ENCODE measurements at regions not wholly inside any gene's neighbourhood (a gene's known extent, or its start where the extent isn't known, plus 50 kb on each side); places are given as distances from the start of the nearest gene placed in this dataset.
"Not testable (repeated sequence)": the region's sequence is repeated elsewhere in the genome, so short reads cannot be mapped to it uniquely, and the experiment has no call there.

DNA sequence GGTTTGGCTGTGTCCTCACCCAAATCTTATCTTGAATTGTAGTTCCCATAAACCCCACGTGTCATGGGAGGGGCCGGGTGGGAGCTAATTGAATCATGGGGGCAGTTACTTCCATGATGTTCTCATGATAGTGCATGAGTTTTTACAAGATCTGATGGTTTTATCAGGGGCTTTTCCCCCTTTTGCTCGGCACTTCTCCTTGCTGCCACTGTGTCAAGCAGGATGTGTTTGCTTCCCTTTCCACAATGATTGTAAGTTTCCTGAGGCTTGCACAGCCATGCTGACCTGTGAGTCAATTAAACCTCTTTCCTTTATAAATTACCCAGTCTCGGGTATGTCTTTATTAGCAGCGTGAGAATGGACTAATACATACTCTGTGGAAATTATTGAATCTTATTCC is 141.2 kb upstream of the MAGI2 start:
- DNase-seq (ENCODE audit: low read depth) = not testable (repeated sequence)

DNA sequence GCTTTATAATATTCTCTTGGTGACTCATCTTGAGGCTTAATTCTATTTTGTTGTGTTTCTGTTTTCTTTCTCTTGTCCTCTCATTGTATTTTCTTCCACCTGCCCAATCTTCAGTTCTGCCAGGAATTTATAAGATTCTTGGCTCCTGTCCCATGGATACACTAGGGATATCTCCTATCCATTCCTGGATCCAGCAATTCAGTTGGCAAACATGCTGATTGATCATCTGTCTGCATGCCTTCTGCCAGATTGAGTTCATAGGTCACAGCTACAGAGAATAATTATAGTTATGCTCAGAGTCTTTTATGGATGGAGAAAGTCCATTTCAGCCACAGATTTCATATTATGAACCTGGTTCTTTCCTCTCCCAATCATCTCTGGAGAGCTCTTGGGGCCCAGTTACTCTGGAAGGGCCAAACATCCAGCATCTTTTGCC is 140.4 kb upstream of the MAGI2 start:
- H3K9ac ChIP-seq (ENCODE audit: low read length) = no peak overlapping the region
- H3K9me3 ChIP-seq (ENCODE audit: control insufficient read depth, low read length) = no peaks in the 10 kb centered on the region
- H3K4me1 ChIP-seq (ENCODE audit: control insufficient read depth, insufficient read depth, low read length) = peaks cover 12% of the 10 kb centered on the region
- no peak for DNase-seq (ENCODE audit: low read depth)
- H3K4me3 ChIP-seq (ENCODE audit: low read length) = no peak overlapping the region
- no peaks in the 10 kb centered on the region for H3K36me3 ChIP-seq (ENCODE audit: control insufficient read depth, insufficient read depth, low read length, severe bottlenecking)
- H3K27me3 ChIP-seq (replicated peaks; ENCODE audit: control insufficient read depth, insufficient read depth, low read length) = no peaks in the 10 kb centered on the region

More for the DNA sequence above, 141.2 kb upstream of the MAGI2 start:
- not testable (repeated sequence) for H3K4me3 ChIP-seq (ENCODE audit: low read length); H3K27me3 ChIP-seq (replicated peaks; ENCODE audit: control insufficient read depth, insufficient read depth, low read length); H3K9ac ChIP-seq (ENCODE audit: low read length); H3K36me3 ChIP-seq (ENCODE audit: control insufficient read depth, insufficient read depth, low read length, severe bottlenecking); H3K9me3 ChIP-seq (ENCODE audit: control insufficient read depth, low read length)
- H3K4me1 ChIP-seq (ENCODE audit: control insufficient read depth, insufficient read depth, low read length) = peaks cover 12% of the 10 kb centered on the region

DNA sequence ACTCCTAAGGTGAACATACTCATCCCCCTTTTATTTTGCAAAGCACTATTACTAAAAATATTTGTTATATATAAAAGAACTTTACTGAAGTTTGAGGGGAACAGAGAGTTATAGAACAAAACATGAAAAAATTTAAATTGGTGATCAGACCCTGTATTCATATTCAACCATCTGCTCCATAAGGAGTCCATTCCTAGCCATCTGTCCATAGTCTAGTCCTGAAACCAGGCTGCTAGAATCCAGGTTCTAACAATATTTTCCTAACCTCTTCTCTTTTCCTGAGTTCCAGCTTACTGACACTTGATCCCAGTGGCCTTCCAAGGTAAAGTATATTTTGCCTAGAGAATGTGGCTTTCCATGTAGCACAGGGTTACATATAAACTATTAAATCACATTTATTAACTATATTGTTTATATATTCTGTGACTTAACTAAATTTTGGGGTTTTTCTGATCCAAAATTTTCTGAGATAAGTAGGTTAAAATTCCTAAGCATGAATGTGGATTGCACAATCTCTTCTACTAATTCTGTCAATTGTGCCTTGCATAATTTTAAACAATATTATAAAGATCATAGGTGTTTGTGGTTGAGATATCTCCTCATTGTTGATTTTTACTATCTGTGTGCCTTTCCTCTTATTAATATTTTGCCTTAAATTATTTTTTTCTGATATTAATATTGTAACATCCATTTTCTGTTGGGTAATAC is 137.6 kb upstream of the MAGI2 start:
- Histone ChIP-seq H3K9ac (ENCODE audit: low read length) (no peak overlapping the region), H3K4me1 (ENCODE audit: control insufficient read depth, insufficient read depth, low read length) (peaks cover 12% of the 10 kb centered on the region), H3K9me3 (ENCODE audit: control insufficient read depth, low read length) (no peaks in the 10 kb centered on the region), H3K36me3 (ENCODE audit: control insufficient read depth, insufficient read depth, low read length, severe bottlenecking) (no peaks in the 10 kb centered on the region), H3K4me3 (ENCODE audit: low read length) (no peak overlapping the region), H3K27me3 (replicated peaks; ENCODE audit: control insufficient read depth, insufficient read depth, low read length) (no peaks in the 10 kb centered on the region)
- peak; percentile 10 for DNase-seq (ENCODE audit: low read depth)

DNA sequence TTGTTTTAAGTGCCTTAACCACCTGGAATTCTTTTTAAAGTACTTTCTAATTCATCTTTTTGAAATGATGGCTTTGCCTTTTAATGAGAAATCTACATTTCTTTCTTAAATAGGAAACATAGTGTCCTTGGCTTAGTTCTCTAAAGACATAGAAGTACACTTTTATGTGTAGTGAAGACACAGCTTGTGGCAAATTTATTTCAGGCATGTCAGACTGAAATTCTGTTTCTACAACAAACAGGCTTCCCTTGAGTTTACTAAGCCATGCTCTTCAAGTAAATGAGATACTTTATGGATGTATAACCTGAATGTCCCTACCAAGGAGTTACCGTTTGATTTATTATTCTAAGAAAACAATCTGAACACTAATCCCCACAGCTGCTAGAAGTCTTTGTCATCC is 136.9 kb upstream of the MAGI2 start:
- no peaks in the 10 kb centered on the region for H3K27me3 ChIP-seq (replicated peaks; ENCODE audit: control insufficient read depth, insufficient read depth, low read length)

DNA sequence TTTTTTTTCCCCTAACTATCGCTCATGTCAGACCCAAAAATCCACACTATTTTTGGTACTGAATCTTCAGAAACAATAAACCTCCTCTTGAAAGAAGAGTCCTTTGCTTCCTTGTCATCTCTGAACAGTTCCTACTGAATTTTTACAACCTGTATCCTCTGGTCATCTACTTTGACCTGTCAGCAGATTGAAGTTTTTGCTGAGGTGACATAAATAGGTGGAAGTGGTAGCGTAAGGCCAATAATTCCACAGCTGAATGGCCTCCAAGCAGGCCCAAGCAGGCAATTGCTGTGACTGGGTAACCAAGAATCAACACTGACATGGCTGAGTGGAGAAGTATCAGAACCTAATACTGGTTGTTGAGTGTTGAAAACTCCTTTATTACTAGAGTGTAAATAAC is 117.4 kb upstream of the MAGI2 start:
- Histone ChIP-seq H3K4me1 (ENCODE audit: control insufficient read depth, insufficient read depth, low read length) (no peaks in the 10 kb centered on the region), H3K36me3 (ENCODE audit: control insufficient read depth, insufficient read depth, low read length, severe bottlenecking) (no peaks in the 10 kb centered on the region), H3K4me3 (ENCODE audit: low read length) (no peak overlapping the region), H3K27me3 (replicated peaks; ENCODE audit: control insufficient read depth, insufficient read depth, low read length) (no peaks in the 10 kb centered on the region), H3K9me3 (ENCODE audit: control insufficient read depth, low read length) (no peaks in the 10 kb centered on the region), H3K9ac (ENCODE audit: low read length) (no peak overlapping the region)
- no peak for DNase-seq (ENCODE audit: low read depth)

More for the DNA sequence above, 136.9 kb upstream of the MAGI2 start:
- no peaks in the 10 kb centered on the region for H3K9me3 ChIP-seq (ENCODE audit: control insufficient read depth, low read length)
- no peaks in the 10 kb centered on the region for H3K36me3 ChIP-seq (ENCODE audit: control insufficient read depth, insufficient read depth, low read length, severe bottlenecking)
- DNase-seq (ENCODE audit: low read depth) = no peak
- peaks cover 12% of the 10 kb centered on the region for H3K4me1 ChIP-seq (ENCODE audit: control insufficient read depth, insufficient read depth, low read length)
- no peak overlapping the region for H3K9ac ChIP-seq (ENCODE audit: low read length)
- no peak overlapping the region for H3K4me3 ChIP-seq (ENCODE audit: low read length)

DNA sequence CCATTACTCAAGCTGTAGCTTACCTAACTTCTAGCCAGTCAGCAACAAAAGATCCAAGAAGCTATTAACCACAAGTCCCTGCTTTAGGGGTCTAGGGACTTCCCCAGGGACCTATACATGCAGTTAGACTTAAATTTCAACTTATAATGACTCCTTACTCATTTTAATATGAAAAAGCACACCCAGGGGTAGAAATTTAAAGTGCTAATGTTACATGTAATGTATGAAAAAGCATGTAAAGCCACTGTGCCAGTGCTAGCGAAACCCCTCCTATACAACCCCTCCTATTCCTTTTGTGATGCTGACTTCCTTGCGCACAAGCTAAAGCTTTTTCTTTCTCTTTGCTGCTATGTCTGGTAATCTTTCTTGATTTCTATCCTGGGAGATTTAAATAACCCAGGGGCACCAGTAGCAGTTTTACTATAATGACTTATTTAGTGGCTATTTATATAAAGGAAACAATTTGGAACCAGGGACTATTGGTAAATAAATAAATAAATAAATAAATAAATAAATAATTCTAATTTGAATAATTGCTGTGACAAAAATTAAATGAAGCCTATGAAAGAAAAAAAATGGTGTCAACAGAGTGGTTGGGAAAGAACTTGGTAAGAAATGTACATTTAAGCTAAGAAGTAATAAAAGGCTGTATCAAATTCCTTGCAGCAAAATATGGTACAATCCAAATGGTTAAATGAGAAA is 110.5 kb upstream of the MAGI2 start:
- Histone ChIP-seq H3K4me3 (ENCODE audit: low read length) (no peak overlapping the region), H3K4me1 (ENCODE audit: control insufficient read depth, insufficient read depth, low read length) (peaks cover 5% of the 10 kb centered on the region), H3K9ac (ENCODE audit: low read length) (no peak overlapping the region), H3K27me3 (replicated peaks; ENCODE audit: control insufficient read depth, insufficient read depth, low read length) (no peaks in the 10 kb centered on the region), H3K36me3 (ENCODE audit: control insufficient read depth, insufficient read depth, low read length, severe bottlenecking) (no peaks in the 10 kb centered on the region), H3K9me3 (ENCODE audit: control insufficient read depth, low read length) (no peaks in the 10 kb centered on the region)
- DNase-seq (ENCODE audit: low read depth) = no peak

DNA sequence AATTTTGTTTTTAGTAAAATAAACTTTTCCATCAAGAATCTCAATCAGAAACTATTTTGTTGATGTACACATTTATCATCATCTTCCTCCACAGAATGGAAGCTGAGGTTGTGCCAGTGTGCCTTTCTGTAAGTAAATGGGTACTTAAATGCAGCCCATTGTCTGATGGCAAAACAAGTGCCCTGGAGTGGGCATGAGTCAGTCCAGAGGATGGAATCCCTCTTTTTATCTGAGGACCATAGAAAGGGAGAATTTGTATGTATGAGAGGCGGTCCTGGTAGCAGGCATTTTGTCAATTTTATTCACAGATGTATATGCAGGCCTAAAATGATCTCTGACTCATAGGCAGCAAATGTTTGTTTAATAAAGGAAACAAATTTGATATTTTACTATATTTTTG is 102.1 kb upstream of the MAGI2 start:
- Histone ChIP-seq H3K36me3 (ENCODE audit: control insufficient read depth, insufficient read depth, low read length, severe bottlenecking) (no peaks in the 10 kb centered on the region), H3K4me1 (ENCODE audit: control insufficient read depth, insufficient read depth, low read length) (peaks cover 16% of the 10 kb centered on the region), H3K4me3 (ENCODE audit: low read length) (no peak overlapping the region), H3K9ac (ENCODE audit: low read length) (no peak overlapping the region), H3K27me3 (replicated peaks; ENCODE audit: control insufficient read depth, insufficient read depth, low read length) (no peaks in the 10 kb centered on the region), H3K9me3 (ENCODE audit: control insufficient read depth, low read length) (no peaks in the 10 kb centered on the region)
- no peak for DNase-seq (ENCODE audit: low read depth)

DNA sequence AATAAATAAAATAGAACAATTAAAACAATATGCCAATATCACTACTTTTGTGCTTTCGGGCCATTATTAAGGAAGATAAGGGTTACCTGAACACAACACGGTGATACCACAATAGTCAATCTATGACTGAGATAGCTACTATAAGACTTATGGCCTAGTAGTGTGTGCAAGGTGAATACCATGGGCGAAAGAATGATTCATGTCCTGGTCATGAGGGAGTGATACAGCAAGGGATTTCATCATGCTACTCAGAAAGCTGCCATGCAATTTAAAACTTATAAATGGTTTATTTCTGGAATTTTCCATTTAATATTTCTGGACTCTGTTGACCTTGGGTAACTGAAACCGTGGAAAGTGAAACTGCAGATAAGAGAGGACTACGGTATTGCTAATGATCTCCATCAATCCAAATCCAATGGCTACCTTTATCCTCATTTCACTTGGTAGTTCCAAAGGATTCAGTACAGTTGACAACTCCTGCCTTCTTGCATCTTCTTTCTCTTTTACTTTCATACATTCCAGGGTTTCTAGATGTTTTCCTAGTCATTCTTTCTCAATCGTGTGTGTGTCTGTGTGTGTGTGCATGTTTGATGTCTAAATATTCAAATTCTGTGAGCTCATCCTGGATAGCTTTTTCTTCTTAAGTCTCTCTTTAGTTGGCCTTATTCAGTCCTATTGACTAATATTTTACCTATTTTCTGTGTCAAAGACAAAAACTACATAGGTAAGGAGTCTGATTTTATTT is 100.5 kb upstream of the MAGI2 start:
- peak; percentile 45 for DNase-seq (ENCODE audit: low read depth)
- Histone ChIP-seq H3K9ac (ENCODE audit: low read length) (no peak overlapping the region), H3K36me3 (ENCODE audit: control insufficient read depth, insufficient read depth, low read length, severe bottlenecking) (no peaks in the 10 kb centered on the region)

DNA sequence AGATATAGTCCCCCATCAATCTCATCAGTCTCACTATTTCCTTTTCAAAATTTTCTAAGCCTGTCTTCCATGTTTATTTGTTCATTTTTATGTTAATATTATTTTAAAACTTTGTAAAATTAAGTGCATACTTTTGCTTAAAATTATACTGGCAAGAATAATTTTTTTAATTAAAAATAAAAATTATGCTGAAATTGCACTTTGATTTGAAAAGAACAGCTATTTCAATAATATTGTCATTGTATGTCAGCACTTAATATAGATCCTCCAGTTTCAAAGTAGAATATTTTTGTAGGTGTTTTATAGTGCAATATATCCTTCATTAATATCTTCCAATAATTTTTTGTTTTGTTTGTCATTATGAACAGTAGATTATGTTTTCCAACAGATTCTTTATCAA is 99.0 kb upstream of the MAGI2 start:
- no peaks in the 10 kb centered on the region for H3K27me3 ChIP-seq (replicated peaks; ENCODE audit: control insufficient read depth, insufficient read depth, low read length)
- no peaks in the 10 kb centered on the region for H3K36me3 ChIP-seq (ENCODE audit: control insufficient read depth, insufficient read depth, low read length, severe bottlenecking)
- no peak overlapping the region for H3K9ac ChIP-seq (ENCODE audit: low read length)
- H3K4me1 ChIP-seq (ENCODE audit: control insufficient read depth, insufficient read depth, low read length) = peaks cover 14% of the 10 kb centered on the region
- H3K9me3 ChIP-seq (ENCODE audit: control insufficient read depth, low read length) = no peaks in the 10 kb centered on the region
- DNase-seq (ENCODE audit: low read depth) = no peak
- no peak overlapping the region for H3K4me3 ChIP-seq (ENCODE audit: low read length)

More for the DNA sequence above, 100.5 kb upstream of the MAGI2 start:
- H3K4me3 ChIP-seq (ENCODE audit: low read length) = peak overlapping the region; percentile 1
- H3K9me3 ChIP-seq (ENCODE audit: control insufficient read depth, low read length) = no peaks in the 10 kb centered on the region
- no peaks in the 10 kb centered on the region for H3K27me3 ChIP-seq (replicated peaks; ENCODE audit: control insufficient read depth, insufficient read depth, low read length)
- H3K4me1 ChIP-seq (ENCODE audit: control insufficient read depth, insufficient read depth, low read length) = peaks cover 11% of the 10 kb centered on the region

DNA sequence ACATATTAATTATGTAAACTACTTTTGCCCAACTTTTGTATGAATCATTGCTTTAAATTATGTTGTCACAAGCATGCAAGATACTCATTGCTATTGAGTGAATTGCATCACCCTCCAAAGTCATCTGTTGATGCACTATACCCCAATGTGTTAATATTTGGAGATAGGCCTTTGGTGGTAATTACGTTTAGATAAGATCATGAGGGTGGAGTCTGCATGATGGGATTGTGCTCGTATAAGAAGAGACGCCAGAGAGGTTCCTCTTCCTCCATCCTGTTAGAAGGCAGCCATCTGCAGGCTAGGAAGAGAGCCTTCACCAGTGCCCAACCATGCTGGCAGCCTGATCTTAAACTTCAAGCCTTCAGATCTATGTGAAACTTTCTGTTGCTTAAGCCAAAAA is 95.3 kb upstream of the MAGI2 start:
- no peaks in the 10 kb centered on the region for H3K9me3 ChIP-seq (ENCODE audit: control insufficient read depth, low read length)
- no peaks in the 10 kb centered on the region for H3K27me3 ChIP-seq (replicated peaks; ENCODE audit: control insufficient read depth, insufficient read depth, low read length)
- no peak overlapping the region for H3K4me3 ChIP-seq (ENCODE audit: low read length)
- peaks cover 5% of the 10 kb centered on the region for H3K4me1 ChIP-seq (ENCODE audit: control insufficient read depth, insufficient read depth, low read length)
- no peak overlapping the region for H3K9ac ChIP-seq (ENCODE audit: low read length)
- no peak for DNase-seq (ENCODE audit: low read depth)
- no peaks in the 10 kb centered on the region for H3K36me3 ChIP-seq (ENCODE audit: control insufficient read depth, insufficient read depth, low read length, severe bottlenecking)

DNA sequence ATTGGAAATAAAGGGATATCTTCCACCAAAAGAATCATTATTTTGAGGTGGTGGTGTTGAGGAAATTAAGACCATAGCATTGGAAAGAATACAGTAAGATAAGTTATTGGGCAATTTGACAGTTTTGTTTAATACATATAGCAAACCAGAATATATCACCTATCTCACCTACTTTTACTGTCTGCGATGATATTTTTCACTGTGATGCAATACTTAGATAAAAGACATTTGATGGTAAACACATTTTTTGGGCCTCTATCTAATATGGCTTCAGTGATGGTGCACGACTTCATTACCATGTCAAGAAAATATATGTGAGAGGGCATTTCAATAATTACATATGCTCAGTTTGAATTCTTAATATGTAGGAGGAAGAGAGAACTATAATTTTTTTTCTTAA is 93.7 kb upstream of the MAGI2 start:
- no peaks in the 10 kb centered on the region for H3K36me3 ChIP-seq (ENCODE audit: control insufficient read depth, insufficient read depth, low read length, severe bottlenecking)
- H3K4me1 ChIP-seq (ENCODE audit: control insufficient read depth, insufficient read depth, low read length) = peaks cover 3% of the 10 kb centered on the region
- no peaks in the 10 kb centered on the region for H3K9me3 ChIP-seq (ENCODE audit: control insufficient read depth, low read length)
- DNase-seq (ENCODE audit: low read depth) = no peak
- no peaks in the 10 kb centered on the region for H3K27me3 ChIP-seq (replicated peaks; ENCODE audit: control insufficient read depth, insufficient read depth, low read length)
- no peak overlapping the region for H3K9ac ChIP-seq (ENCODE audit: low read length)
- H3K4me3 ChIP-seq (ENCODE audit: low read length) = no peak overlapping the region
